ENCODE measurements at regions not wholly inside any gene's neighbourhood (a gene's known extent, or its start where the extent isn't known, plus 50 kb on each side); places are given as distances from the start of the nearest gene placed in this dataset.

DNA sequence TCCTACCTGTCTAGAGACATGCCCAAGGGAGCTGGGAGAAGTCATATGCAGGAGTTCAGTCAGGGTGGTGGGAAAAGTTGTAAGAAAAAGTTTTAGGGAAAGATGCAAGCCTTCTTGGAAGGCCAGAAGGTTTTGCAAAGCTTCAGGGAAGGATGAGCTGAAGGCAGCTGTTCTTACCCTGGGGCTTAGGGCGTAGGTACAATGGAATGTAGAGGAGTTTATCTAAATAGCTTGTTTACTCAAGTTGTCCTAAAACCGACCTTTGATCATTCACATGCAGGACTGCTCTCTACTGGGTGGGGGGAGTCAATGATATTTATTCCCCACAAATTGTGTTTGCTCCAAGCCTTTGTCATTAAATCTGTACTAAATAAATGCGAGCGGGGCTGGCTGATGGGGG, 277.0 kb downstream of the CRPPA start:
- DNase-seq = no peak
- TF ChIP-seq POLR2A (IDR thresholded peaks at IDR 0.05; ENCODE audit: low read length) (no peak), GATA1 (IDR thresholded peaks at IDR 0.05; ENCODE audit: low read depth, low read length) (no peak)

DNA sequence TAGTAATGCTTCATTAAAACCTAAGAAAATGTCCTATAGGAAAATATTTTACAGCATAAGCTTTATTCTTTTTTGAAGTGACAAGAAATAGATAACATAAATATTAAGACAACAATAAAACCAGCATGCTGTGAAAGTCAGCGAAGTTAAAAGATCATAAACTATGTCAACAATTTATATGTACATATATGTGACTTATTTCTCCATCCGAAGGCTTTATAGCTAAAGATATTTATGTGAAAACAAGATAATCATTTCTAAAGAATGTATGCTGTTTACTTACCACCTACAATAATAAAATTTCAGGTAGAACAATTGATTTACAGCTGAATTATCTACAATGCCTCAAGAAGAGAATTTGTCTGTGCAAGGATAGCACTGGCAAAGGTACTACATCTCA, 283.4 kb downstream of the CRPPA start:
- no peak for DNase-seq
- TF ChIP-seq POLR2A (IDR thresholded peaks at IDR 0.05; ENCODE audit: low read length) = no peak

DNA sequence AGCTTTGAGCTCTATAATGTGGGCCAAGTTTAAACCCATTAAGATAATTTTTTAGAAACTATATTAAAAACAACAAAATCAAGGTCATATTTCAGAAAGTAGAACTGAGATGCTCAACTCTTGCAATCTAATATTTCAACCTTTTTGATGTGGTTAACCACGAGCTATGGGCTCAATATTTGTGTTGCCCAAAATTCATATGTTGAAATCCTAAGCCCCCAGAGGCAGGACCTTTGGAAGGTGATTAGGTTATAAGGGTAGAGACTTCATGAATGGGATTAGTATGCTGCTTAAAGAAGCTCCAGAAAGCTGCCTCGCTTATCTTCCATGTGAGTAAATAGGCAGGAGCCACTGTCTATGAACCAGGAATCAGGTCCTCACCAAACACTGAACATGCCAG, 284.4 kb downstream of the CRPPA start:
- no peak for DNase-seq
- TF ChIP-seq POLR2A (IDR thresholded peaks at IDR 0.05; ENCODE audit: low read length) (no peak), GATA1 (IDR thresholded peaks at IDR 0.05; ENCODE audit: low read depth, low read length) (no peak)

DNA sequence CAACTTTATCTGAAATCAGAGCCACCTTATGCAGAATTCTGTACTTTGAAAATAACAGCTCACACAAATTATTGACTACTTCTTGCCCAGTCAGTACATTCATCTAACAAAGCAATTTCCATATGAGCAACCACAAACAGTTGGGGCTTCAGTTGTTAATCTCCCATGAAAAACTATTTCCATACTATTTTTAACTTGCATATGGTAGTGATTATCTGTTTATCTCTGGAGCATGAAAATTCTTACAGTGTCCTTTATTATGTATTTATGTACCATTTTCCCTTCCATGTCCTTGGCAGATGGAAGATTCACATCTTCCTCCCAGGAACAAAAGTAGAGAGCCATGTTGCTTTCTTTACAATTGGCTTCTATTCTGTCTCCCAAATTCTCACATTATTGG, 285.7 kb downstream of the CRPPA start:
- DNase-seq = no peak
- TF ChIP-seq POLR2A (IDR thresholded peaks at IDR 0.05; ENCODE audit: low read length) (no peak), GATA1 (IDR thresholded peaks at IDR 0.05; ENCODE audit: low read depth, low read length) (no peak)

DNA sequence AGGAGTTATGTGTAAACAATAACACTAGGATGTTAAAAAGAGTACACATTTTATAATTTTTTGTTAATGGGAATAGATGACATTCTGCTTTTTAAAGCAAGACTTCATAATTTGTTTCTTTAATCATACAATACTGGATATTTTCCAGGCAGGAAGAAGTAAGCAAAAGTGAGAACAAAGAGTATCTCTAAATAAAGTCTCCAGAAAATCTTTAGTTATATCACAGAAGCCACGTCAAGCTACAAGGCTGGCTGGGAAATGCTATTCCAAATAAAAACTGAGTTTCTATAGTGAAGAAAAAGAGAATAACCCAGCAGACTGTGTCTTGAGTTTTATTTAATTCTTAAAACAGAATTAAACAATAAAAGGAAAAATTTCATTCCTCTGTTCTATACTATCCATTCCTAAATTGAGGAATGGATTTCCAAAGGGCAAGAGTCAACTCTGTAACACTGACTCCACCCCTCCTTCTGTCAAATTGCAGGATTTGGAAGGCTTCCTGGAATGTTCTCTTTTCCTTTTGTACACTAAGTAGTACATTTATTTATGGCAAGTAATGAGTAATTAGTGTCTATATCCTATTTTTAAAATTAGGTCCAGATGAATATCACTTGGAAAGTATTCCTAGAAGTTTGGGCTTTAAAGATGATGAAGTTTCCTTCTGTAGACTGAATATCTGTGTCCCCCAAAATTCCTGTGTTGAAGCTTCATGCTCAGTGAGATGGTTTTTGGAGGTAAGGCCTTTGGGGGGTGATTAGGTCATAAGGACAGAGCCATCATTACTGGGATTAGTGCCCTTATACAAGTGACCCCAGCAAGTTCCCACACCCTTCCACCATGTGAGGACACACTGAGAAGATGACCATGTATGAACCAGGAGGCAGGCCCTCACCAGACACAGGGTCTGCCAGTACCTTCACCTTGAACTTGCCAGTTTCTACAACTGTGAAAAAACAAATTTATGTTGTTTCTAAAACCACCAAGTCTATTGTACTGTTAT, 290.9 kb downstream of the CRPPA start:
- no peak for DNase-seq
- TF ChIP-seq GATA1 (IDR thresholded peaks at IDR 0.05; ENCODE audit: low read depth, low read length) (no peak), POLR2A (IDR thresholded peaks at IDR 0.05; ENCODE audit: low read length) (no peak)

DNA sequence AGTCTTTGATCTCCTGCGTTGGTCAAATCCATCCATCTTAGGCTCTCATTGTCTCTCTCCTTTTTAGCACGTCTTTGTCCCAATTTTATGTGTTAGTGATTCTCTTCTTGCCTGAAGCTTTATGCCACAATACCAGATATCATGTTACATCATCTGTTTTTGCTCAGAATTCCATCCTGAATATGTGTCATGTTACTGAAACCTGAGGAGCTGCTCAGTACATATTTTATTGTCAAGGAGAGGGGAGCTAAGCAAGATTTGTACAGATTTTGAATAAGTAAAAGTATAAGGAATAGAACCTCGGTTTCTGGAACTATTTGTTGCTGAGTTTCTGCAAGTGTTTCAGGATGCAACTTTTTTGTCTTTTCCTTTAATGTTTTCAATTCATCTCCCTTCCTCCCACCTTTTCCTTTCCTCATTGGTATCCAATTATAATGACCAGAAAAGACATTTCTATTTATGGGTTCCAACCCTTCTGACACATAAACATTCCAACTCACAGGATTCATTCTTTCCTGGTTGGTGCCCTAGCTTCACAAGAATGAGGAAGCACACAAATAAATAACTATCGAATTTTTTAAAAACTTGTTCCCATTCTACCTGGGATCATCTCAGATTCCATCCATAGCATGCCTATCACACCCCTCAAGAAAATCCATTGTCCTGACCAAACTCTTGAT, 291.8 kb downstream of the CRPPA start:
- no peak for TF ChIP-seq POLR2A (IDR thresholded peaks at IDR 0.05; ENCODE audit: low read length)
- TF ChIP-seq GATA1 (IDR thresholded peaks at IDR 0.05; ENCODE audit: low read depth, low read length) = no peak
- no peak for DNase-seq

DNA sequence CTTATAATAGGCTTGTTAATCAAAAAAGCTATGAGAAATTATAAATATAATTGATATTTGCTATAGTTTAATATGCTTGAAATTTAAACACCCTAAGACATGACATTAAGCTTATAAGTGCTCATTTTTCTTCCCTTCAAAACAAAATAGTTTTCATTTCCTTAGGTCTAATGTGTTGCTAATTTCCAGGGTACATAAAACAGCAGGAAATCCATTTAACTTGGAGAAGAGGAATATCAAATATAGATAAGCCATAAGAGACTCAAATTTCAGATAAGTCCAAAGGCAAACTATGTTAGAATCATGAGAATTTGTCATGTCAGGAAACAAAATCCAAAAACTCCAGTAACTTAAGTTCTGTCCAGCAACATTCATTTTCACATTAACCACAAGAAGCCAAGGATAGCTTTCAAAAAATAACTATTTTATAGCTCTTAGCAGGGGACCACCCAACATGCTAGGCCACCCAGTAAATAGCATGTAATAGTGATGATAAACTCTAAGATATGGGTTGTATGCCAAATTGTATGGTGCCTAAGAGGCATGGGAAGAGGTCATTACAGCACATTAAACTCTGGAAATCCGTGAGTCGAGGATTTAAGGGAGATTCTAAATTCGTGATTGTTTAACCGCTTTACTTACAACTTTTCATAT, 298.1 kb downstream of the CRPPA start:
- DNase-seq = no peak
- no peak for TF ChIP-seq POLR2A (IDR thresholded peaks at IDR 0.05; ENCODE audit: low read length)
- TF ChIP-seq GATA1 (IDR thresholded peaks at IDR 0.05; ENCODE audit: low read depth, low read length) = no peak

DNA sequence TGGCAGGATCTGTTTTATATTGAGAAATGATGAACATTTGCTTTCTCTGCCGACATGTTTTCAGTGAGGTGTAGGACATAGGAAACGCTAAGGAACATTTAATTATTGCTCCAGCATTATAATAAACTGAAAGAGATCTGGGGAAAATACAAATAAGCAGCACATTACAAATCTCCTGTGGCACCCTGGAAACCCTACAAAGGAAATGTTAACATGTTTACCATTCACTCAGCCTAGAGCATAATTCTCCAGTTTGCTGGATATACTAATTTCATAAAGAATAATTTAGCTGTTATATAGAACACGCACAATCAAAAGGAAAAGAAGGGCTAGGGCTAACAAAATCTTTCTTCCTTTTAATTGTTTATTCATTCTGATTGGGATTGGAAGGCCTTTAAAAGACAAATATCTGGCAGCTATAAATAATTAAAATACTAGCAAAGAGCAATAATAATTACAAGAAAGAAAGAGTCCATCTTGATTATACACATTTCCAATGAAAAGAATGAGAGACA, 299.4 kb downstream of the CRPPA start:
- no peak for DNase-seq
- TF ChIP-seq POLR2A (IDR thresholded peaks at IDR 0.05; ENCODE audit: low read length) = no peak
- no peak for TF ChIP-seq GATA1 (IDR thresholded peaks at IDR 0.05; ENCODE audit: low read depth, low read length)

DNA sequence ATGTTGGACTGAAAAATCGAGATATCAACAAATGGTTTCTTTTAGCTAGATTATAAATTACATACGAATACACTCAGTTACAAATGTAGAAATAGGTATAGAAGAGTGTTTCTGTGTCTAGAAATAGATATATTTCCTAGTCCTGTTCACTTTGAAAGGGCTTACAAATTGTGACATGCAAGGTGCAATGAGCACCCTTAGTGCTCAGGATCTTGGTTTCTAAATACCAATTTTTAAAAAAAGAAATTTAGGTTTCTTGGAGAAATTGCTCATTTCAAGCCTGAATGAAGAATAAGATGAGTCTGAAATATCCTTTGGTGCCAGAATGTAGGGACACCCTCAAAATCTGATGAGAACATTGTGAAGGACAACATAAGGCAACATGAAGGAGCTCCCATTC, 306.0 kb downstream of the CRPPA start:
- no peak for DNase-seq
- TF ChIP-seq POLR2A (IDR thresholded peaks at IDR 0.05; ENCODE audit: low read length) (no peak), GATA1 (IDR thresholded peaks at IDR 0.05; ENCODE audit: low read depth, low read length) (no peak)

DNA sequence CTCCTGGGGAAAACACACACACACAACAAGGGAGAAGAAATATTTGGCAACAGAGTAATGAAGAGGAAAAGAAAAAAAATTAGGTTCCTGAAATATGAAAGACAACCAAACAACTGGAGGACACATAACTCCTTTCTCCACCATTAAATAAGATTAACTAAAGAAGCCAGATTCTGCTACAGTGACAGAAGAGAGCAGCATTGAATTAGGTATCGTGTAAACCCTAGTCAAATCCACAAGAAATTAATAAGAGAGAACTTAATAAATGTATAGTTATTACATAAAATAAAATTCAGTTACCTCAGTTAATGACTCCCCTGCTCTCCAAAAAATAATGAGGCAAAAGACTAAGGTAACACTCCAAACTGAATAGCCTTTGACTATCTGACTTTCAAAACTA, 306.7 kb downstream of the CRPPA start:
- peak; percentile 25 to 58 for DNase-seq
- TF ChIP-seq POLR2A (IDR thresholded peaks at IDR 0.05; ENCODE audit: low read length) = no peak
- no peak for TF ChIP-seq GATA1 (IDR thresholded peaks at IDR 0.05; ENCODE audit: low read depth, low read length)

DNA sequence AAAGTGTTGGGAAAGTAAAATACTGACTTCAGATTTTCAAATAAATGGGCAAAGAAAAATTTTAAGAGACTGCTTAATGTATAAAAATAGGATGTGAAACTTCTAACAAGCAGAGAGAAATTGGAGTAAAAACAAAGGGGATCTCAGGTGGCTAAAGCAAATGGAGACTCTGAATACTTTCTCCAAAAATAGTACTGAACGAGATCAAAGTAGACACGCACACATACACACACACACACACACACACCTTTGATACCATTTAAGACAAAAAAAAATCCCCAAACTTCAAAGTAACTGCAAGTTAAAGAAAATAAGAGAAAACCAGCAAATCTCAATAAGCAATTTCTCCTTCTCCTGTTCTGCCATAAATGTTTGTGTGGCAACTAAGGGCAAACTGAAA, 307.3 kb downstream of the CRPPA start:
- TF ChIP-seq GATA1 (IDR thresholded peaks at IDR 0.05; ENCODE audit: low read depth, low read length) (no peak), POLR2A (IDR thresholded peaks at IDR 0.05; ENCODE audit: low read length) (no peak)
- DNase-seq = no peak

DNA sequence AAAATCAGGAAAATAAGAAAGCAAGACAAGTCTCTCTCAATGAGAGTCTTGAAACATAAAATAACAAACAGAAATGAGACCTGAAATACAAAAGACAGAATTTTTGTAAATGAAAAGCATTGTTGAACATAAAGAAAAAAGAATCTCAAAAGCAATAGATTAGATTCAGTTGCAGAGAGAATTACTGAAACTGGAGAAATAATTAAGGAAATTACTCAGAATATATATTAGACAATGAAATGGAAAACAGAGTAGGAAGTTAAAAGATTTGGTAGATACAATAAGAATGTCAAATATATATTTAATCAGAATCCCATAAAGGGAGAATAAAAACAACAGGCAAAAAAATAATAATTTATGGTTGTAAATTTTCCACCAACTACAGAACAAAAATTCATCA, 308.3 kb downstream of the CRPPA start:
- no peak for TF ChIP-seq POLR2A (IDR thresholded peaks at IDR 0.05; ENCODE audit: low read length)
- no peak for TF ChIP-seq GATA1 (IDR thresholded peaks at IDR 0.05; ENCODE audit: low read depth, low read length)
- DNase-seq = no peak

DNA sequence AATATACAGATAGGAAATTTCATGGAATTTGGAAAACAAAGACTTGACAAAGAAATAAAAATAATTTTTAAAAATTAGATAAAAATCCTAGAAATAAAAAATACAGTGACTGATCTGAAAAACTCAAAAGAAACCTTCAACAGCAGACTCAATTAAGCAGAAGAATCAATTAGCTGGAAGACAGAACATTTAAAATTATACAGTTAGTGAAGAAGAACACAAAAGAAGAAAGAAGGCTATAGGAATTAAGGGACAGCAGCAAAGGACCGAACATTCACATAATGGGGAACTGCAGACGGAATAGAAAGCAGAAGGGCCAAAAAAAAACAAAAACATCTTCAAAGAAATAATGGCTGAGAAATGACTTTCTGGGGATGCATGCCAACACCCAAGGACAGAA, 314.5 kb downstream of the CRPPA start:
- DNase-seq = no peak
- TF ChIP-seq GATA1 (IDR thresholded peaks at IDR 0.05; ENCODE audit: low read depth, low read length) (no peak), POLR2A (IDR thresholded peaks at IDR 0.05; ENCODE audit: low read length) (no peak)

DNA sequence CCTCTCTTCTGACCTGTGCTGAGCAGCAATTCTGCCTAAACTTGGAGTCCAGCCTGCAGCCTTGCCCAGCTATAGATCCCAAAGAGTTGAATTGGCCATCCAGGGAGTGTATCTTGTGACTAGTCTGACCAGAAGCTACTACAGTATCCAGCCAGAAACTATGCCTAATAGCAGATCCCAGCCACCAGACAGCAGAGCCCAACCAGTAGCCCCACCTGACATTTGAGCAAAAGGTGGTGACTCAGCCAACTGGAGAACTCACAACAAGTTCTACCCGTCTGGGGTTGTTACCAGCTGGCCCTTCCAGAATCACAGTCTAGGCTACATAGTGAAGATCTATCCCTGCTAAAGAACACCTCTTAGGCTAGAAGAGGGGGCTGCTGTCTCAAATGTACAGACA, 315.0 kb downstream of the CRPPA start:
- DNase-seq = no peak
- TF ChIP-seq GATA1 (IDR thresholded peaks at IDR 0.05; ENCODE audit: low read depth, low read length) (no peak), POLR2A (IDR thresholded peaks at IDR 0.05; ENCODE audit: low read length) (no peak)
